Erythroblast (primary cell): ENCODE measurements at regions not wholly inside any gene's neighbourhood (a gene's known extent, or its start where the extent isn't known, plus 50 kb on each side); places are given as distances from the start of the nearest gene placed in this dataset.

Experiments used
- GATA1 ChIP-seq: IDR thresholded peaks from 2 replicates; pipeline ENCODE4 v1.6.1; 2011; ENCODE audit warnings: low read depth, mild to moderate bottlenecking, control low read depth, low read length, moderate library complexity
- POLR2A ChIP-seq: IDR thresholded peaks from 2 replicates; pipeline ENCODE4 v1.6.1; 2011; ENCODE audit warnings: mild to moderate bottlenecking, low read length

GRCh38 chr5:5025098-5025773, 114.9 kb upstream of the ADAMTS16 start:
- TF ChIP-seq POLR2A (no peak), GATA1 (no peak)
